Neuronal stem cell (in vitro differentiated cells): ENCODE measurements at regions not wholly inside any gene's neighbourhood (a gene's known extent, or its start where the extent isn't known, plus 50 kb on each side); places are given as distances from the start of the nearest gene placed in this dataset.
"Not testable (repeated sequence)": the region's sequence is repeated elsewhere in the genome, so short reads cannot be mapped to it uniquely, and the experiment has no call there.

Source experiments
- DNase-seq: peaks from one replicate; pipeline ENCODE4 v3.0.0-alpha.2; 2013; ENCODE audit warnings: low spot score
- H2AFZ ChIP-seq: one replicate; pipeline ENCODE4 v1.6.1; 2013; ENCODE audit warnings: mild to moderate bottlenecking, low read length, inconsistent platforms
- H2AK5ac ChIP-seq: 2 replicates; pipeline ENCODE4 v1.6.1; 2013; ENCODE audit warnings: low read depth, mild to moderate bottlenecking, inconsistent platforms, low read length, moderate library complexity, mixed read lengths
- H2BK120ac ChIP-seq: 2 replicates; pipeline ENCODE4 v1.6.1; 2013; ENCODE audit warnings: low read depth, mild to moderate bottlenecking, inconsistent platforms, low read length, moderate library complexity, mixed read lengths
- H2BK12ac ChIP-seq: one replicate; pipeline ENCODE4 v1.6.1; 2013; ENCODE audit warnings: low read length, inconsistent platforms
- H2BK15ac ChIP-seq: 2 replicates; pipeline ENCODE4 v1.6.1; 2013; ENCODE audit warnings: mild to moderate bottlenecking, low read length, inconsistent platforms, mixed read lengths
- H2BK5ac ChIP-seq: one replicate; pipeline ENCODE4 v1.6.1; 2013; ENCODE audit warnings: inconsistent platforms, mild to moderate bottlenecking, low read length, moderate library complexity
- H3K14ac ChIP-seq: one replicate; pipeline ENCODE4 v1.6.1; 2013; ENCODE audit warnings: low read length, inconsistent platforms
- H3K18ac ChIP-seq: 2 replicates; pipeline ENCODE4 v1.6.1; 2013; ENCODE audit warnings: low read length, inconsistent platforms
- H3K23ac ChIP-seq: 2 replicates; pipeline ENCODE4 v1.6.1; 2013; ENCODE audit warnings: low read depth, mild to moderate bottlenecking, mixed read lengths, low read length, inconsistent platforms; ENCODE audit not compliant: poor library complexity
- H3K27ac ChIP-seq: replicated peaks from 3 replicates; pipeline ENCODE4 v1.5.1; 2013; ENCODE audit warnings: low read length, inconsistent platforms
- H3K27me3 ChIP-seq, 3 experiments: 2 replicates each; pipeline ENCODE4 v1.6.1; 2013; ENCODE audit warnings: low read length in 3 of 3, mild to moderate bottlenecking in 2 of 3, inconsistent platforms in 1 of 3, low read depth in 1 of 3, mixed read lengths in 1 of 3, moderate library complexity in 1 of 3; ENCODE audit not compliant: control insufficient read depth in 3 of 3, insufficient read depth in 3 of 3
- H3K36me3 ChIP-seq, 2 donors: replicated peaks in 1 of 2; 2 replicates each; pipeline ENCODE4 v1.6.1; 2013; ENCODE audit warnings: low read length in 2 of 2; ENCODE audit not compliant: control insufficient read depth in 2 of 2, insufficient read depth in 2 of 2
- H3K4ac ChIP-seq: 2 replicates; pipeline ENCODE4 v1.6.1; 2013; ENCODE audit warnings: inconsistent platforms, mild to moderate bottlenecking, low read length, moderate library complexity
- H3K4me1 ChIP-seq, 2 donors: 1 replicate in 1 of 2; 2 replicates in 1 of 2; pipeline ENCODE4 v1.6.1; 2013; ENCODE audit warnings: low read length in 2 of 2, low read depth in 1 of 2; ENCODE audit not compliant: control insufficient read depth in 2 of 2, insufficient read depth in 1 of 2
- H3K4me2 ChIP-seq: one replicate; pipeline ENCODE4 v1.6.1; 2013; ENCODE audit warnings: mild to moderate bottlenecking, low read length, inconsistent platforms; ENCODE audit not compliant: insufficient read depth, poor library complexity, severe bottlenecking
- H3K4me3 ChIP-seq, 2 donors: 2 replicates each; pipeline ENCODE4 v1.5.1; 2013; ENCODE audit warnings: low read length in 2 of 2, mild to moderate bottlenecking in 2 of 2, inconsistent platforms in 1 of 2, moderate library complexity in 1 of 2
- H3K79me1 ChIP-seq: one replicate; pipeline ENCODE4 v1.6.1; 2013; ENCODE audit warnings: low read depth, mild to moderate bottlenecking, inconsistent platforms, low read length, moderate library complexity
- H3K9ac ChIP-seq: one replicate; pipeline ENCODE4 v1.6.1; 2013; ENCODE audit warnings: mild to moderate bottlenecking, low read depth, low read length, inconsistent platforms; ENCODE audit not compliant: poor library complexity
- H3K9me3 ChIP-seq, 2 donors: replicated peaks in 1 of 2; 2 replicates each; pipeline versions ENCODE3 to v1.6.1; 2013; ENCODE audit warnings: low read length in 2 of 2, mild to moderate bottlenecking in 2 of 2, inconsistent platforms in 1 of 2, low read depth in 1 of 2, mixed read lengths in 1 of 2, moderate library complexity in 1 of 2; ENCODE audit not compliant: control insufficient read depth in 2 of 2, insufficient read depth in 1 of 2
- H4K8ac ChIP-seq: one replicate; pipeline ENCODE4 v1.6.1; 2013; ENCODE audit warnings: low read depth, mild to moderate bottlenecking, inconsistent platforms, low read length, moderate library complexity
- H4K91ac ChIP-seq: one replicate; pipeline ENCODE4 v1.6.1; 2013; ENCODE audit warnings: low read length, low read depth, mild to moderate bottlenecking, inconsistent platforms; ENCODE audit not compliant: poor library complexity
- WGBS, 2 donors: extraction: QIAGEN DNeasy Blood & Tissue Kit; methylation state at CpG; one replicate each; pipeline ENCODE4 v1.1.7; 2013; ENCODE audit warnings: missing lambda C conversion rate in 2 of 2, mixed read lengths in 1 of 2; ENCODE audit not compliant: insufficient read length in 2 of 2, insufficient replicate concordance in 1 of 2; ENCODE audit errors: extremely low coverage in 2 of 2; 5-methylcytosine and 5-hydroxymethylcytosine counted together

GRCh38 chr16:13718748-13719147, 201.2 kb upstream of the ERCC4 start:
- Histone ChIP-seq H3K27me3 (no peaks in the 10 kb centered on the region), H2BK12ac (no peak overlapping the region), H3K4me2 (no peak overlapping the region), H3K18ac (no peak overlapping the region), H4K91ac (no peak overlapping the region), H3K23ac (no peak overlapping the region), H4K8ac (no peak overlapping the region), H3K79me1 (no peaks in the 10 kb centered on the region), H3K27ac (no peak overlapping the region), H2AFZ (no peak overlapping the region), H3K4ac (no peak overlapping the region), H3K4me1 (no peaks in the 10 kb centered on the region), H3K9ac (no peak overlapping the region), H2BK120ac (no peak overlapping the region), H2AK5ac (no peak overlapping the region), H3K36me3 (no peaks in the 10 kb centered on the region), H3K4me3 (no peak overlapping the region), H2BK5ac (no peak overlapping the region), H3K9me3 (no peaks in the 10 kb centered on the region), H3K14ac (no peak overlapping the region), H2BK15ac (no peak overlapping the region)
- WGBS, 2 donors, result no CpG with 5 or more reads among the region's 7 CpGs
- DNase-seq, result no peak

- Histone ChIP-seq H2BK12ac (no peak overlapping the region), H3K23ac (no peak overlapping the region), H3K4me1 (no peaks in the 10 kb centered on the region), H4K8ac (no peak overlapping the region), H3K9me3 (peaks cover 0 to 7% of the 10 kb centered on the region in 2 donors), H3K4me2 (no peak overlapping the region), H3K14ac (no peak overlapping the region), H2AFZ (no peak overlapping the region), H3K9ac (no peak overlapping the region), H3K18ac (no peak overlapping the region), H2BK120ac (no peak overlapping the region), H2BK5ac (no peak overlapping the region), H3K36me3 (no peaks in the 10 kb centered on the region), H3K4ac (no peak overlapping the region), H2AK5ac (no peak overlapping the region), H3K79me1 (peaks cover 1% of the 10 kb centered on the region), H3K27me3 (no peaks in the 10 kb centered on the region), H3K27ac (no peak overlapping the region), H4K91ac (no peak overlapping the region), H3K4me3 (no peak overlapping the region), H2BK15ac (no peak overlapping the region)
- WGBS, 2 donors, result no CpG with 5 or more reads among the region's 3 CpGs
- DNase-seq, result no peak
Measured at GRCh38 chr16:13727943-13728342, 192.0 kb upstream of the ERCC4 start.

GRCh38 chr16:13733561-13733960, 186.4 kb upstream of the ERCC4 start:
- H2BK5ac ChIP-seq, result no peak overlapping the region

GRCh38 chr16:13739621-13740373, 180.2 kb upstream of the ERCC4 start:
- H3K4me2 ChIP-seq, H2AFZ ChIP-seq, H3K4ac ChIP-seq, H3K27ac ChIP-seq, H2BK12ac ChIP-seq, DNase-seq, H3K9me3 ChIP-seq, H3K27me3 ChIP-seq, H3K18ac ChIP-seq, H3K23ac ChIP-seq, H2AK5ac ChIP-seq, H2BK120ac ChIP-seq, H3K14ac ChIP-seq, H2BK15ac ChIP-seq, H3K9ac ChIP-seq, H3K4me1 ChIP-seq, H3K36me3 ChIP-seq, H3K79me1 ChIP-seq, H4K91ac ChIP-seq, H2BK5ac ChIP-seq, H4K8ac ChIP-seq, H3K4me3 ChIP-seq: not testable (repeated sequence)
- WGBS, 2 donors, result no CpG with 5 or more reads among the region's 14 CpGs

More at GRCh38 chr16:13733561-13733960, 186.4 kb upstream of the ERCC4 start:
- Histone ChIP-seq H3K79me1 (peaks cover 1% of the 10 kb centered on the region), H3K9ac (no peak overlapping the region), H3K4me1 (no peaks in the 10 kb centered on the region), H4K91ac (no peak overlapping the region), H2AK5ac (no peak overlapping the region), H3K27ac (no peak overlapping the region), H3K27me3 (no peaks in the 10 kb centered on the region), H4K8ac (no peak overlapping the region), H3K4me3 (no peak overlapping the region), H3K36me3 (no peaks in the 10 kb centered on the region), H3K9me3 (peaks cover 0 to 2% of the 10 kb centered on the region in 2 donors), H3K4me2 (no peak overlapping the region), H2BK12ac (no peak overlapping the region), H3K23ac (no peak overlapping the region), H2AFZ (no peak overlapping the region), H3K18ac (no peak overlapping the region), H3K4ac (no peak overlapping the region), H3K14ac (no peak overlapping the region), H2BK15ac (no peak overlapping the region), H2BK120ac (no peak overlapping the region)
- no peak for DNase-seq
- WGBS, 2 donors, result no CpG with 5 or more reads among the region's 3 CpGs
